Hepatic stellate cell (primary cell): ENCODE measurements at regions not wholly inside any gene's neighbourhood (a gene's known extent, or its start where the extent isn't known, plus 50 kb on each side); places are given as distances from the start of the nearest gene placed in this dataset.
"Not testable (repeated sequence)": the region's sequence is repeated elsewhere in the genome, so short reads cannot be mapped to it uniquely, and the experiment has no call there.

ENCODE experiments used
- DNase-seq: peaks from one replicate; pipeline ENCODE4 v3.0.0; 2011; ENCODE audit warnings: low spot score

DNA sequence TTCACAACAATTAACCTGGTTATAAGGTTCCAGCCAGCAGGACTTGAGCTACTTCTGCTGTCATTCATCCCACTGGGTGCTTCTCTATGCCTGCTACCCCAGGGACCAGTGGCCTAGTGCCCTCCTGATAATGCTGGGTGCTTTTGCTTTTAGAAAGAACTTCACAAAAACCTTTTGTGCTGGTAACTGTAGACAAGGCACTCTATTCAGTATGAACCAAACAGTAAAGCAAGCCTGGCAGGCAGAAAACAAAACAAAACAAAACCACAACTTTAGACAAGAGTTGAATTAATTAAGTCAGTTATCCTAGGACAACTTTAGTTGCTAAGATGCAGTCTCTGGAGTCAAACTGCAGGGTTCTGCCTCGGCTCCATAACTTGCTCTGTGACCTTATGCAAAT lies 61.9 kb upstream of the ADGRL2 start:
- DNase-seq = no peak

DNA sequence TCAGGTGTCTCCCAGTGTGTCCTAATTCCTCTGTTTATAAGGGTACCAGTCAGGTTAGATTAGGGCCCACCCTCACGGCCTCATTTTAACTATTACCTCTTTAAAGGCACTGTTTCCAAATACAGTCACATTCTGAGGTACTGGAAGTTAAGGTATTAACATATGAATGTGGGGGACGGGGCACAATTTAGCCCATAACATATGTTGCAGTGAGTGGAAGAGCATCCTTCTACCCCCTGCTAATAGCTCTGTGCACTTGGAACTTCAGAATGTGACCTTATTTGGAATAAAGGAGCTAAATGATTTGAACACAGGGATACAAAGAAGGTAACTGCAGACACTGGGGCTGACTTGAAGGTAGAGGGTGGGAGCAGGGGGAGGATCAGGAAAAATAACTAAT lies 67.3 kb upstream of the ADGRL2 start:
- no peak for DNase-seq

DNA sequence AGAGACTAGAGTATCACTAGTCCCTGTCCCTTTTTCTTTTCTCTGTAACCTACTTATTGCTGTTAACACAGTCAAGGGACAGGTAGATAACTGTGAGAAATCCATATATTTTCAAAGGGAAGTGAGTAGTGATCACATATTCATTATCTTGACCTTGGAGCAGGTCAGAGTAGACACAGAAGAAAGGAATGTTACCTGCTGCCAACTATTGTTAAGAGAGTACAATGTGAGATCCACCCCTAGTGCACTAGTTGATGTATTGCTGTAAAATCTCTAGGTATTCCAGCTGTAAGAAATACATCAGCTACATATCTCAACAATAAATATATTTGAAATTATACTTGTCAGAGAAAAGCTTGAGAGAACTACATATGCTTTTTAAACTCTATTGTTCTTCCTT lies 68.7 kb upstream of the ADGRL2 start:
- no peak for DNase-seq

DNA sequence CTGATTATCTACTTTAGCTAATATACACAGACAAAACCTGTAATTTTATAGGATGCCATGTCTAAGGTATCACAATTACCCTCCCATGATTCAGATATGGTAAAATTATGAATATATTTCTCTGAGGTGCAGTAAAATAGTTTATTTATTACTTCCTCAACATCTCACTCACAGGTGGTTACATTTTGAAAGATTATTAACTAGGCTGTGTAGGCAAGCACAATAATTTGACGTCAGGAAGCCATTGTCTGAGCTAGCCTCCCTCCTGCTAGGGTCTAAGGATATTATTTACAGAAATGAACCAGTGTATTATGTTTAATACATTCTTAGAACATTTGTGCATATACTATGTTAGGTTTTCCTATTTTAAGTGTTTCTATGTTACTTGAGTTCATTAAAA lies 69.9 kb upstream of the ADGRL2 start:
- no peak for DNase-seq

DNA sequence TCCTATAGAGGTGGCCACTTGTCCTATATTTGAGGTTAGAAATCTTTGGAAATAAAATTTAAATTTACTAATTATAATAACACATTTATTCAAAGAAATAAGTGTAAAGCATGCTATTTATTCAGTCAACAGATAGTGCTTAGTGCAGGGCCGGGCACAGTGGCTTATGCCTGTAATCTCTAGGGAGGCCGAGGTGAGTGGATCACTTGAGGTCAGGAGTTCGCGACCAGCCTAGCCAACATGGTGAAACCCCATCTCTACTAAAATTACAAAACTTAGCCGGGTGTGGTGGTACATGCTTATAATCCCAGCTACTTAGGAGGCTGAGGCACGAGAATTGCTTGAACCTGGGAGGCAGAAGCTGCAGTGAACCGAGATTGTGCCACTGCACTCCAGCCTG lies 70.4 kb upstream of the ADGRL2 start:
- DNase-seq = not testable (repeated sequence)

DNA sequence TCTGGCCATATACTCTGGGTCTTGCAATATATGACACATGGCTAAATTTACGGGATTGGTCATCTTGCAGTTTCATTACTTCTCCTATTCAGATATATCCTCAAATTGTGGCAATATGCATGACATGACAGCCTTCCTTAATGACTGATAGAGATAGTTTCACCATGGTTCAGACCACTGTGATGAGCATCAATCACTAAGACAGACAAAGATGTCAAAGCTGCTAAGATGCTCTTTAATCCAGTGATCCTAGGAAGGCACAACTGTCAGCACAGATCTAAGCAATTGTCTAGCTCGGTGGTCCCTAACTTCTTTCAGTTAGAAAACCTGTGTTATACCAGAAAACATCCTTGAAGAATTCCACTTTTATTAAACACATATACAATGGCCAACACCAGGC lies 70.9 kb upstream of the ADGRL2 start:
- DNase-seq = no peak

DNA sequence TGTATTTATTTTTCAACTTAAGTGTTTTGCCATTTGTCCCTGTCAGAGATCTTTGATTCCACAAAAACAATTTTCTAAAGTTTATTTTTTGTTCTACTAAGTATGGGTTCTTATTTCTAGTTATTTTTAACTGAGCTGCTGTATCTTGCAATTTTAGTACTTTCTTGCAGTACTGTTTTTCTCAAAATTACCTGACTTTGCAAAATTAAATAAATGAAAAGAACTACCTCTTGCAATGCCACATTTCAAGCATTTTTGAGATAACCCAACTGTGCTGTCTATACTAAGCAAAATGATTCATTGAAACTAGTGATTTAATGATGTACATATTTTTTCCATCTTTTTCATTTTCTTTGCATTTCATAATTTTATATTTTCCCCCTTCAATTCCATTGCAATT lies 71.5 kb upstream of the ADGRL2 start:
- no peak for DNase-seq

DNA sequence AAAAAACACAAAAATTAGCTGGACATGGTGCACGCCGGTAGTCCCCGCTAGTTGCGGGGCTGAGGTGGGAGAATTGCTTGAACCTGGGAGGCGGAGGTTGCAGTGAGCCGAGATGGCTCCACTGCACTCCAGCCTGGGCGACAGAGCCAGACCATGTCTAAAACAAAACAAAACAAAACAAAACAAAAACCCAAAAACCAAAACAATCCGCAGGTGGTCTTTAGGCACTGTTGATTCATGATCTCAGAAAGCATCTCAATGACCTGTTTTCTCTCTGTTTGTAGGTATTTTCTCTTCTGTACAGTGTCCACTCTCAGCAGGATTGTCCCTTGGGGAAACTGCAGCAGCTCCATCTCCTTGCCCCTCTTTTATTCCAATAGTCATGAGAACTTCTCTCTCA lies 74.9 kb upstream of the ADGRL2 start:
- DNase-seq = no peak

DNA sequence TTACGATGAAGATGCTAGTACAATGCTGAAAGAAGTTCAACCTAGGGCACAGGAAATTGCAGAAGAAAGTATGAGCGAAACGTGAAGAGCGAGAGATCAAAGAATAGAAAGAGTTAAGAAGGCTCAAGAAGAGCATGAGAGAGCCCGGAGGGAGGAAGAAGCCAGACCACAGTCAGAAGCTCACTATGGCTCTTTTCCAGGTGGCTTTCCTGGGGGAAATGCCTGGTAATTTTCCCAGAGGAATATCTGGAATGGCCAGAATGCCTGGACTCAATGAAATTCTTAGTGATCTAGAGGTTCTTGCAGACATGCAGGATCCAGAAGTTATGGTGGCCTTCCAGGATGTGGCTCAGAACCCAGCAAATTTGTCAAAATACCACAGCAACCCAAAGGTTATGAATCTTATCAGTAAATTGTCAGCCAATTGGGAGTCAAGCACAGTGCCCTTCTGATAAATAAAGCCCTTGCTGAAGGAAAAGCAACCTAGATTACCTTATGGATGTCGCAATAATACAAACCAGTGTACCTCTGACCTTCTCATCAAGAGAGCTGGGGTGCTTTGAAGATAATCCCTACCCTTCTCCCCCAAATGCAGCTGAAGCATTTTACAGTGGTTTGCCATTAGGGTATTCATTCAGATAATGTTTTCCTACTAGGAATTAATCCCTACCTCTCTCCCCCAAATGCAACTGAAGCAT lies 78.0 kb upstream of the ADGRL2 start:
- DNase-seq = not testable (repeated sequence)

DNA sequence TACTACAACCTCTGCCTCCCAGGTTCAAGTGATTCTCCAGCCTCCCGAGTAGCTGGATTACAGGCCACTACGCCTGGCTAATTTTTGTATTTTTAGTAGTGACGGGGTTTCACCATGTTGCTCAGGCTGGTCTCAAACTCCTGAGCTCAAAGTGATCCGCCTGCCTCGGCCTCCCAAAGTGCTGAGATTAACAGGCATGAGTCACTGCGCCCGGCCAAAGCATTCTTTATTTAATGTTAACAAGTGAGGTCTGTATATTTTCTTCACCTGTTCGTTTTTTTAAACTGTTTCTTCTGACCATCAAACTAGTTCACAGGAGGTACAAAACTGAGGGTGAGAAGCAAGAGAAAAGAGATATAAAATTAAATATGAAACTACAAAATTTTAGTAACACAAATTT lies 80.5 kb upstream of the ADGRL2 start:
- DNase-seq = not testable (repeated sequence)

DNA sequence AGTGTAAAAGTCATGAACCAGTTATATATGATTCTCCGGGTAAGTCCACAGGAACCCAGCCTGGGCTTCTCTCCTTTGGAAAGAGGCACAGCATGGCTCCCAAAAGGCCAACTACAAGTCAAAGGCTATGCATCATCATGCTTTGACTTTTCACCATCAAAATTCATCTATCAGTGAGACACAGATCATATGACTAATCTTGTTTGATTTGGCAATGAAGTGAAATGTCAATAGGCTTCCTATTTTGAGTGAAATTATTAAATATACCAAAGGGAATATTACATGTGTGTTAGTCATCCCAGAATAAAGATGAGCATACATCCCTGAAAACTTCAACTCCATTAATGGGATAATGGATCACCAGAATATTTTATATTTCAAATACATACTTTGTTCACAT lies 83.5 kb upstream of the ADGRL2 start:
- no peak for DNase-seq

DNA sequence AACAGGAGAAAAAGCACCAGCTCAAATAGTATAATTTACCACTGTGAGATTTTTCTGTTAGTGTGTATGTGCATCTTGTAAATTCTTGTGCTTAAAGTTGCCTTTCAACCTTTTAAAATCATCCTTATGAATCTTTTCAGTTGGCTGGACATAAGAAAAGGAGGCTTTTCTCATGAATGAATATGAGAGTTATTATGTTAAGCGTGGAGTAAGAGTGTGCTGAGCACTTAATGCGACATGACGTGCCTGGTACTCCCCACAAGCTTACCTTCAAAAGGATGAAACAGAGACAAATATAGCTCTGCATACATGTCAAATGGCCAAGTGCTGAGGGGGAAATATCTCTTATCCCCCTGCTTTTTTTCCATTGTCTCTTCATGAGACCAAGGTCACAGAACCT lies 85.3 kb upstream of the ADGRL2 start:
- no peak for DNase-seq

DNA sequence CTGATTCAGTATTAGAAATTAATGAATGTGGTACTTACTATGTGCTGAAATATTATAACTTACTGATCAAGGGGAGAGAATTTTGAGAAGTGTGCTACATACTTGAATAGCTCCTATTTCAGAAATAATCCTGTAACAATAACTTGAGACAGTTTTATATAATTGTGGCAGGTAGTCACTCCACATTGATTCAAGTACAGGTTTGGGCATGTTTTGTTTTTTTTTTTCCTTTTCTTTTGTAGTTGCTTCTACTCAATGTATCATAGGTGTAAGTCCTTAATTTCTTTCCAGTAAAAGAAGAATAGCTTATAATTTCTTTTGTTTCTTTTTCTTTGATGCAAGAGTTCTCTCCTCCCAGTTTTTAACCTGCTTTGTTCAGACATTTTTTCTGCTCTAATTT lies 86.1 kb upstream of the ADGRL2 start:
- no peak for DNase-seq

DNA sequence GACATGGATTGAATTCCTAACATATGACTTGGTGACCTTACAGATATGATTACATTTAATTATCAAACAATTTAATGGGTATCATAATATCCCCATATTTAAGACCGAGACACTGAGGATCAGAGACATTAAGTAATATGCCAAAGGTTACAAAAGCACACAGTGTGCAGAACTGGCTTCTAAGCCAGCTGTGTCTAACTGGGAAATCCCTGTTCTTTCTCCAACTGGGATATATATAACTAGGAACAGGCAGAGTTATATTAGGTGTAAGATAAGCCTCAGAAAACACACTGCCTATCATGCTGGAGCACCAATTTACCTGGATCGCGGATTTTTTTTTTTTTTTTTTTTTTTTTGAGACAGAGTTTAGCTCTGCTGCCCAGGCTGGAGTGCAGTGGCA lies 88.3 kb upstream of the ADGRL2 start:
- DNase-seq = no peak

DNA sequence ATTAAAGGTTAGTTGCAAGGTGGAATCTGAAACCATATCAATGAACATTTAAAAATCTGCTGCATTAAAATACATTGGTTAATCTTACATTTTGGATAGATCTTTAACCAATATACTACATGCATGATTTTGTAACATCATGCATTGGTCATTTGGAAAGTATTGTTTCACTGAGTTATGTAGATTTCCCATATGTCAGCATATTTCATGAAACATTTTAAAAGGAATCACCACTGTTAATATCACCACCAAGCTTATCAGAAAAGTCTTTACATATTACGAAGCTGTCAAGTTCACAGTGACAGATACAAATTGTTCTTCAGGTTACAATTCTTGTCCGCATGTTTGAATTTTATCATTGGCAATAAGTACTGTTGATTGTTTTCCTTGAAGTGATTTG lies 89.9 kb upstream of the ADGRL2 start:
- no peak for DNase-seq

DNA sequence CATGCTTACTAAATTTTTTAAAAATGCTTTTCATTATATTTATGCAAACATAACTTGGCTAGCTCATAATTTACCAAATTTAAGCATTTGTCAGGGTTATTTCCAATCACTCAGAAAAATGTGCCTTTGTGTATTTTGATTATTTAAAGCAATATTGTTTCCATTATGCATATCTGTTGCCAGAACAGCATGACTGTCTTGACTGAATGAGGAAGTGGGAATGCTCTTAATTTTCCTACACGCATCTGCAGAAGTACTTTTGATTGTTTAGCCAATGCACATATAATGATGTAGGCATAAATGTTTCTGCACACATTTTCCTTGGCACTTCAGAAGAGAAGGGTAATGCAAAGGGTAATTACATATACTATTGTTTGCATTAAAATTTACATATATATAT lies 92.5 kb upstream of the ADGRL2 start:
- DNase-seq = no peak

DNA sequence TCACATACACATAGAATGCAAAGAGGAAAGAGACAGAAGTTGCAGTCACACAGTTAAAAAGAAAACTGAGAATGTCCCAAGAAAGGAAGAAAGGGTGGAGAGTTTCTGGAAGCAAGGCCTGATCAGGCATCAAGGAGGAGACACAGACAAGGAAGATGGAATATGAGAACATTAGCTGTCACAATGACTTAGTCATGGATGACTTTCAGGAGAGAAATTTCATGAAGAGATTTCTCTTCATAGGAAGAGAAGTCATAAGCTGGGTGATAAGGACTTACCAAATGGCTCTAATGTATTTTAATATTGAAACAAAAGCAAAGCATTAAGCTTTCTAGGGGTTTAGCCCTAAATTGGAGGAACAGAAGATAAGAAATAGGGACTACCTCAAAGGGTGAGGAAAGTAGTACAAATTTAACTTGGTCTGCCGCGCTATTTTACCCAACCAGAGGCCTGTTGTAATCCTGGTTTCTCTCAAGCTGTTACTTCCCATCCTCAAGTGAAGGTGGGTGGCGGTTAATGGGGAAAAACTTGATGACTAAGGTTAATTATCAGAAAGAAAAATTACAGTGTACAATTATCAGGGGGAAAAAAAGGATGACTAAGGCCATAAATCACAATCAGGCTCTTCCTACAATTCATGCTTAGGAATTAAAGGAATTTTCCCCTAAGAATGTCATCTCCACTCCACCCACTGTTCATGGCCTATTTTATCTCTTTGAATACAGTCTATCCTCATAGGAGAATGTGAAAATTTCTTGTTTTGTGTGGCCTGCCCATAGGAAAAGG lies 93.9 kb upstream of the ADGRL2 start:
- DNase-seq = no peak

DNA sequence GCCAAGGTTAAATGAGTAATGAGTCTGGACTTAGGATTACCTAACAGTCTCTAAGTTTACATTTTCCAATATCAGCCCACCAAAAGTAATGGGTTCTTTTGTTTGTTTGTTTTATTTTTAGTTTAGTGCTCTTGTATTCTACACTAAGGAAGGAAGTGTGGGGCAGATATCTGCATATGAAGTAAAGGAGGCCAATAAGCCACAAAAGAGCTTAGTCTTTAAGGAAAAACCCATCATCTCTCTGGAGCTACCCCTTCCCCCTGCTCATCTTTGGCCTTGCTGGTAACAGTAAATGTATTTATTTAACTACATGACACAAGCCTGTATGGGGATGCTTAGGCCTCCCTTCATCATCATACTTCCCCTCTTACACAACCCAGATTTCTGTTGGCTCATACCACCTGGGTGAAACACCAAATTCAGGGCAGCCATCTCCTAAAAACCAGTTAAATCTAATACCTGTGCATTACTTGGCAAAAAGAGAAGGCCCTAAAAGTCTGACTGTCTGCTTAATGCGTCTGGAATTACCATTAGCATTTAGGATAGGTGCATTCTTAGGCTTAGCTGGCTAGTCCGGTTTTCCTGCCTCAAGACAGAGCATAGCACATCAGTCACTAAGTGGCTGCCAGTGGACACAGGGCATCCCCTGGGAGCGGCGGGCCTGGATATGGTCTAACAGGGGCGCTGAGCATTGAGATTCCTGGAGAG lies 96.8 kb upstream of the ADGRL2 start:
- no peak for DNase-seq

DNA sequence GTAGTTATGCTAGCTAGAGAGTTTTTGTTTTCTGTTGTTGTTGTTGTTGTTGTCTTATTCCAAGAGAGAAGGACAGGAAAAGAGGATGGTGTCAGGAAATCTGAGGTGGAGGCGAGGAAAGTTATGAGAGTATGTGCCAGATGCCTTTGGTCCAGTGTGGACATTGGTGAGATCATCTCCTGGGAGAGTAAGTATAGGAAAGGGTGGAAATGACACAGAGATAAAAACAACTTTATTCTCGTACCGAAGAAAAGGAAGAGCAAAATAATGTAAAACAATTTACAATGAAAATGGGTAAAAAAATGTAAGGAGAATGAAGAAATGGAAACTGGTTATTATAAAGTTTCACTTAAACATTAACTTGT lies 97.4 kb upstream of the ADGRL2 start:
- no peak for DNase-seq

DNA sequence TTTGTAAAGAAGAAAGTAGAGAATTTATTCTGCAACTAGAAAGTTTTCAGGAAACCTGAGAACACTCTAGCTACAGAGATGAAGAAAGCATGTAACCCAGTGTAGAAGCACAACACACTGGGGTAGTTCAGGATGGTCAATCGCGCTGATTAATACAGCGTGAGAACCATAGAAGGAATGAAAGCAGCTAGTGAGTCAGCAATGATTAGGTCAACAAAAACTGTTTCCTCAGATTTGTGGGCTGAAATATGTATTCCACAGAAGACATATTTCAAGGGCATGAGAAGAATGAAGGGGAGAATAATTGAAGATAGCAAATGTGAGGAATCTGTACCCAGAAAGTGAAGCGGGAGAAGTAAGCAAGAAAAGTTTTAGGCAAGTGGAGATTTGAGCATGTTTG lies 97.8 kb upstream of the ADGRL2 start:
- peak; percentile 47 for DNase-seq

DNA sequence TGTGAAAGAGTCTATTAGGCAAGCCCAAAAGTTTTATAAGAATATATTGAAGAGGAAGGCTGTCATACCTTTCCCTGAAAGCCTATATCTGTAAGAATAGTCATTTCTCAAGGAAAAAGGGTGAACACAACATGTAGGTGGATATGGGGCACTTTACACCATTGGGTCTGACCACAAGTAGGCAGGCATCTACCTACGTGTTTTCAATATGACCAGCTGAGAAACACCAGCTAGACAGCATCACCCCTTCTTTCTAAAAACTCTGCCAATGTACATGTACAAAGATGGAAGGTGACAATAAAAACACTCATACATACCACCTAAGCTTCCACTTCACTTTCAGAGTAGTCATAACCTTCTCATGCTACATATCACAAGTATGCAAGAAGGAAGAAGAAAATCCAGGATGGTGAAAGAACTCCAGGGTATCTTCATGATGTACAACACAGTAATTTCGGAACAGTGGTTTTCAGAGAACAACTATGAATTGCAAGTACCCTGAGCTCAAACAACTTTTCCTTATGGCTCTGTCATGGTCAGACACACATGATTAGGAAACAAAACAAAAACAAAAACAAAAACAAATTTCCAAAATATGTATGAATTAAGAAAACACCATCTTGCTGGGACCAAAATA lies 98.5 kb upstream of the ADGRL2 start:
- no peak for DNase-seq

DNA sequence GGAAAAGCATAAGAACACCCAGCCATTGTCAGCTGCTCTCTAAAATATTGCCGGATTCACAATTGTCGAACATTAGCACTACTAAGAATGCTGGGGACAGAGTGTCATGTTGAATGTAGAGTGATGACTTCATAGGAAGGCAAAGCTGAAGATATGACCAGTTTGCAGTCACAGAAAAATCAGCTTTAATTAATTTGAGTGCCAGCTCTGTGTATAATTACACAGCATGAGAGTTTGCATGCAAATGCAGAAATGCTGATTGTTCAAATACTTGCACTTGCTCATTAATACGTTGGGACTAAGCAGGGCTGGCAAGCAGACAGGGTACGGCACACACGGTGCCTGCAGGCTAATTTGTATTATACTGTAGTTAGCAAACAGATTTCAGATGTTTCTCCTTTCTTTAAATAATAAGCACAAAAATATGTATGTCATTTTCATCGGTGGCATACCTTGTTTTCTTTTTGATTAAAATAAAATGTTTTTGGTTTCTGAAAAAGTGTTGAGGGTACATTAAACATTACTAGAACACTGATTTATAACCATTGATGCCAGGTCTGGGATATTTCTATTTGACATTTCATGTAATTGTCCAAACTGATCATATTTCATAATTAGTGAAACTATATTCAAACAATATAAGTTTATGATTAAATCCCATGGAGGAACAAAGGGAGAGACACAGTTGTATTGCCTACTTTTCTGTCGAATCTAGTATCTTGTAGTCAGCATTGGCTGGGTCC lies 99.8 kb upstream of the ADGRL2 start:
- no peak for DNase-seq
